GM18520 (cell line): ENCODE measurements at regions not wholly inside any gene's neighbourhood (a gene's known extent, or its start where the extent isn't known, plus 50 kb on each side); places are given as distances from the start of the nearest gene placed in this dataset.

ENCODE experiments used
- ATAC-seq: cut with Tn5 transposase; IDR thresholded peaks from one replicate; pipeline ENCODE4 v1.9.1; 2021; ENCODE audit not compliant: unreplicated experiment

DNA sequence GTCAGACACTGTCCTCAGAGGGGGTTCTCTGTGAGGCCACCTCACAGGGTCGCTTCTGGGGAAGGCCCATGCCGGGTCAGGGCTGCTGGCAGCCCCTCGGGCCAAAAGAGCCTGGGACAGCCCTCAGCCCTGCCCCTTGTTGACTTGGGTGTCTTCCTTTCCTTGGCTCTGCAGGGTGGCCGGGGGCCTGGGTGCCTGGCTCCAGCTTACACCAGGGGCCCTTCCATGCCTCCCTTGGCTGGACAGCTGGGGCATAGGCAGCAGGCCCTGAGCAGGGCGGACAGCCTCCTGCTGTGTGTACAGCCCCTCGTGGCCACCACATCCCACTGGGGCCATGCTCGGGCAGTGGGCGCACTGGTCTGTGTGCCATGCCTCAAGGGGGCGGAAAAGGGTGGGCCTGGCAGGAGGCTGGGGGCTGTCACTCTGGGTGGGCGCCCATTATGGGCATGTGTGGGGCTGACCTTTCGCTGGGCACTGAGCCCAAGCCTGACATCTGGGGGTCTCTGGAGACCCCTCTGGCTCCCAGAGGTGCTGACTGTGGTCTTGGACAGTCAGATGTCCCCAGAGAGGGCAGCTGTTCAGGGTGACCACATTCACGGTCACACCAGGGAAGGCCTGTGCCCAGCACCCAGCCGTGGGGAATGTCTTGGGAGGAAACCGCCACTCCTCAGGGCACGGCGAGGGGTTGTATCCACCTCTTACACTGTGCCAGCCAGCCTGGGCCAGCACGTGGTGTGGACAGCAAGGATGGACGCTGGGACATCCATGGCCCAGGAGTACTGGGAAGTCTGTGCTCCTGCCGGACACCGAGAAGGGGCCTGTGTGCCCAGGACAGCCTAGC, 313.3 kb downstream of the TMEM121 start:
- ATAC-seq, result no peak

- no peak for ATAC-seq
Measured at GRCh38 chr14:105840266-105841021, 314.1 kb downstream of the TMEM121 start.

DNA sequence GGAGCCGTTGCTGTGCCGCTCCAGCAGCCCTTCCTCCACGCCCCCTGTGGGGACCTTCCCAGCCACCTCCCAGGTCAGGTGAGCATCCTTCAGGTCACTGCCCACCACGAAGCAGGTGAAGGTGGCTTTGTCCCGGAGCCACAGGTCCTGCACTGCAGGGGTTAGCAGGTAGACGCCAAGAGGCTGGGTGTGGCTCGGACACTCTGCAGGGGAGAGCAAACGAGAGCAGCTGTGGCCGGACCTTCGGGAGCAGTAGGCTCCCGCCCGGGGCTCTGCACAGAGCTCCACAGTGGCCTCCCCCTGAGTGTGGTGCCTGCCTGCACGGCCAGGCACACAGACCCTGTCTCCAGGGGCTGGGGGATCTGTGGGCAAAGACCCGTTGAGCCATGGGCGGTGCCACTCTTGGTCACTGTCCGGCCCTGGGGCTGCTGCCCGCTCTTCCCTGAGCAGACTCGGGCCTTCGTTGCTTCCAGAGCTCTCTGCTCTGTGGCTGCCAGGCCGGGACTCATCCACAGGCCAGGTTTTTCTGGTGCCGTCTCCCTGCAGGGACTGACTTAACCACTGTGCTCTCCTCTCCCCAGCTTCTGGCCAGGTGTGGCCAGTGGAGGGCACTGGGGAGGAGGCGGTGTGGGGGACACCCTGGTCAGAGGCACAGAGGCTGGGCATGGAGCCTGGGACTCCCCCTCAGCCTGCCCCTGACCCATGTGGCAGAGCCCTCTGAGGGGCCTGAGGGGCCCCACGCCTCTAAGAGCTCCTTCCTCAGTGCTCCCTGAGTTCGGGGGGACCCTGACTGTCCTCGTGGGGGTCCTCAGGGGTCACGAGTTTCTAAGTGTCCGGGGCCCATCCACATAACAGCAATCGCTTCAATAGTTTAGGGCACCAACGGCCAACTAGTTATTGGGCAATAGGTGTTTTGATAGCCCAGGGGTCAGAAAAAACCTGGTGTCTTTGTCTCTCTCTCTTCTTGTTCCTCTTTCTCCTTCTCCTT, 314.9 kb downstream of the TMEM121 start:
- ATAC-seq, result no peak

- no peak for ATAC-seq
Measured at GRCh38 chr14:105842105-105842504, 315.7 kb downstream of the TMEM121 start.

DNA sequence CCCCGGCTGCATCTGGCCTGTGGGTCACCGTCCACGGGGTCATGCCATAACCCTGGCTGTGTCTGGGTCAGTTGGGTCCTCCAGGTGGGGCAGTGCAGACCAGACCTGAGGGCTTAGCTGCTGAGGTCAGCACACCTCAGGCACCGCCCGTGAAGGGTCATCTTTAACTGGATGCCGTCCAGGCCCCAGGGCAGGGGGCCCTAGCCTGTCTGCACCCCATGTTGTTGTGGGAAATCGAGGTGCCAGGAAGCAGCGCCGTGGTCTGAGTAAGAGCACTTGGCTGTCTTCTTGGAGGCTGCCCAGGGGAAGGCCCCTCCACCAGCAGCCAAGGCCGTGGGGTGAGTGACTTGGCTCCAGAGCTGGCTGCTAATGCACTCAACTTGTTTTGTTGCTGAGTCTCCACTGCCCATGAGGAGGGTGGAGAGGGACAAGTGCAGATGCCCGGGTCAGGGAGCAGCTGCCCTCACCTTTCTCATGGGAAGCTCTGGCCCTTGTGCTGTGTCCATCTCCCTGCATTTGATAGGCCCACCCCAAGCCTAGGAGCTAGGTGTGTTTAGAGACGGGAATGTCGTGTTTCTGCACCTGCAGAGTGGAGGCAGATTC, 317.2 kb downstream of the TMEM121 start:
- ATAC-seq, result no peak

GRCh38 chr14:105844047-105844630, 317.8 kb downstream of the TMEM121 start:
- ATAC-seq, result no peak

- ATAC-seq, result no peak
Measured at GRCh38 chr14:105844810-105845724, 318.7 kb downstream of the TMEM121 start.

- no peak for ATAC-seq
Measured at GRCh38 chr14:105845725-105846309, 319.4 kb downstream of the TMEM121 start.

DNA sequence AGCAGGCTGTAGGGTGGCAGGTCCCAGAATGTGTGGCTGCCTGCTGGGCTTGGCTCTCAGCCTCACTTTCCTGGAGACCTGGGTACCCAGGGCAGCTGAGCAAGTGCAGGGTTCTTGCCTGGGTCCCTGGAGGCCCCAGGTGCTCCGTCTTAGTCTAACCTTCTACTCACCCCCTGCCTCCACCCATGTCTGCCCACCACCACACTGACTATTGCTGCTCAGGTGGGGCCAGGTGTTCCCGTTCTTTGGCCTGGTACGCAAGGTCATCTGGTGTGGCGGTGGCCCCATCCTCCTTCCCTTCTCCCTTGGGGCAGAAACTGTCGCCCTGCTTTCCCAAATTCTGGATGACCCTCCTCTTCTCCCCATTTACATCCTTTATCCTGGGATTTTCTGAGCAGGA, 319.9 kb downstream of the TMEM121 start:
- no peak for ATAC-seq

DNA sequence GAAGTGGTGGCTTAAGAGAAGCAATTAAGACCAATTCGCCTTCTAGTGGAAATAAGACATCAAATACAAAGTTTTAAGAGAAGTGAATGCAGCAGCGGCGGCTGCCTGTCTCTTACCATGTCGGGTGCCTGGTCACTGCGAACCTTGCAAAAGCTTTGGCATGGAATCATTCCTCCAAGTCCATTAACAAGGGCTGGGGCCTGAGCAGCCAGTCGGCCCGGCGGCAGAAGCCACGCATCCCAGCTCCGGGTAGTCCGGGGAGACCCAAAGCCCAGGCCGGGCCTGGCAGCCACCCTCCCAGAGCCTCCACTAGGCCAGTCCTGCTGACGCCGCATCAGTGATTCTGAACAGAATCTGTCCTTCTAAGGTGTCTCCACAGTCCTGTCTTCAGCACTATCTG, 321.0 kb downstream of the TMEM121 start:
- ATAC-seq, result no peak

DNA sequence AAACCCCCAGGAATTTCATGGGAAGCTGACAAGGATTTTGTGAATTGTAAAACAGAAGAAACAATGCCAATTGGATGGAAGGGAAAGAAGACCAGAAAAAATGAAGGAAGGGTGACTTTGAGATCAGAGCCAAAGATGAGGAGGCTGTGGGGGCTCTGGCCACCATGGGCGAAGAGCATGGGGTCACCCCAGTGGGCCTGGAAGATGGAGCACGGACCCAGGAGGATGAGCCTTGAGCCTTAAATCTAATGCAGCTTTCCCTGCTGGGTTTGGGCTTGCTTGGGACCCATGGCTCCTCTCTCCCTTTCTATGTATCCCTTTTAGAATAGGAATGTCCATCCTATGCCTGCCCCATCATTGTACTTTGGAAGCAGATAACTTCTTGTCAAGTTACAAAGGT, 322.2 kb downstream of the TMEM121 start:
- no peak for ATAC-seq

- no peak for ATAC-seq
Measured at GRCh38 chr14:105849933-105850626, 323.7 kb downstream of the TMEM121 start.

DNA sequence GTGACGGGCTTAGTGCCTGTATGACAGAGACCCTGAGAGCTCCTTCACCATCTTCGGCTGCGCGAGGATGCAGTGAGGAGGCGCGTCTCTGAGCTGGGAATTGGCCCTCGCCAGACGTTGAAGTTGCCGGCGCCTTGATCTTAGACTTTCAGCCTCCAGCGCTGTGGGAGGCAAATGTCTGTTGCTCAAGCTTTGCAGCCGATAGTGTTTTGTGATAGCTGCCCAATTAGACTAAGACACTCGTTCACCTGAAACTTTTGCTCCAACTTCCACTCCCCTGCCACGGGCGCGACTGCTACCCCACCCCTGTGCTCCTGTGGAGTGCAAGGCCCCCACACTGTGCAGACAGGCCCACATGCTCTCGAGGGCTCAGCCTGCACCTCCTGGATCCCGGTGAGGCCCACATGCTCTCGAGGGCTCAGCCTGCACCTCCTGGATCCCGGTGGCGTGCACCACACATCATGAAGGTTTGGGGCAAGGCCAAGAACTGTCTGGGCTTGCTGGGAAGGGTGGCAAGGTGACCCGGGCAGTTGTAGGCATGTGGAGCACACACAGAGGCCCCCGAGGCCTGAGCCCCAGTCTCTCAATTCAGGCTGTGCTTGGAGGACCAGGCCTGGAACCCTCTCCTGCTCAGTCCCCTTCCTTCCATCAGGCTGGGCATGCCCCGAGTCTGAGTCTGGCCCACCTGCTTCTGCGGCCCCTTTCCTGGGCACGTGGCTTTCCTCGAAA, 324.6 kb downstream of the TMEM121 start:
- ATAC-seq, result no peak

GRCh38 chr14:105851716-105852377, 325.5 kb downstream of the TMEM121 start:
- no peak for ATAC-seq

DNA sequence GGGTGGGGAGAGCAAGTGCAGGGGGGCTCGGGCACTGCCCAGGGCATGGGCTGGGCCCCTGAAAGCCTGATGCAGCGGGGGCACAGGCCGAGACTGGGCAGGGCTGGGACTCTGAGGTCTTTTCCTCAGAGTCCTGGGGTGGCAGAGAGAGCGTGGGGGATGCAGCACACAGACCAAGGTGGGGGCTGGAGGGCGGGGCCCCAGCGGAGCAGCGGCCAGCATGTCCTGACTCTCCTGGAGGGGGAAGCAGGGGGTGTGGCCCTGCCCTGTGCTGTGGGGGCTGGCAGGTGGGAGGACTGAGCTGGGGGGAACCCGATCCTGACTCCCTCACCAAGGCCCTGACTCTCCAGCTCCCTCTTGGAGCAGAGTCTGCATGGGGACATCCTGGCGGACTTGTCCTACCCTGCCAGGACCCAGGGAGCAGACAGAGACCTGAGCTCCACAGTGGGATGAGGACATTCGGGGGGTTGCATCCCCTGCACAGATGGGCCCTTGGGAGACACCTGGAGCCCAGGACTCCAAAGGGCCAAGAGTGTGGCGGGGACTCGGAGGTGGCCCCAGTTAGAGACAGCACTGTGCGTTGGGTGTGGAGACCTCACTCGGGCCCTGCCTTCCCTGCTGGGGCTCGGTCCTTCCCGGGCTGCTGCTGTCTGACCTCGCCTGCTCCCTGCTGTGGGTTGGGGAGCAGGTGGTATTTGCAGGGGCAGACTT, 326.1 kb downstream of the TMEM121 start:
- ATAC-seq, result no peak

- ATAC-seq, result no peak
Measured at GRCh38 chr14:105853089-105853906, 326.9 kb downstream of the TMEM121 start.
